ENCODE measurements at regions not wholly inside any gene's neighbourhood (a gene's known extent, or its start where the extent isn't known, plus 50 kb on each side); places are given as distances from the start of the nearest gene placed in this dataset.
"Not testable (repeated sequence)": the region's sequence is repeated elsewhere in the genome, so short reads cannot be mapped to it uniquely, and the experiment has no call there.

DNA sequence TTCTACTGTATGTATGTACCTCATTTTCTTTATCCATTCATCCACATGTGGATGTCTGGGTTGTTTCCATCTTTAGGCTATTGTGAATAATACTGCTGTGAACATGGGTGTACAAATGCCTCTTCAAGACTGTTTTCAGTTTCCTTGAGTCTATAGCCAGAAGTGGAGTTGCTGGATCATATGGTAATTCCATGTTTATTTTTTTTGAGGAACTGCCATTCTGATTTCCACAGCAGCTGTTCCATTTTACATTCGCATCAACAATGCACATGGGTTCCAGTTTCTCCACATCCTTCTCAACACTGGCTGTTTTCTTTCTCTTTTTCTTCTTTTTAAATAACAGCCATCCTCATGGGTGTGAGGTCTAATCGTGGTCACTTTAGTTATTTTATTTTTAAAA lies 69.9 kb upstream of the CTBP2 start:
- H3K27ac ChIP-seq (ENCODE audit: insufficient read depth in 1 of 2, low read depth in 1 of 2, low read length in 2 of 2, poor library complexity in 1 of 2, severe bottlenecking in 2 of 2) = no peak overlapping the region
- H3K4me1 ChIP-seq (ENCODE audit: control extremely low read depth in 1 of 4, control insufficient read depth in 4 of 4, insufficient read depth in 4 of 4, low read length in 3 of 4) = no peaks in the 10 kb centered on the region
- no peaks in the 10 kb centered on the region for H3K36me3 ChIP-seq (ENCODE audit: control insufficient read depth in 4 of 4, insufficient read depth in 4 of 4, low read length in 3 of 4)
- H3K27me3 ChIP-seq (replicated peaks in 2 of 5; ENCODE audit: control insufficient read depth in 4 of 5, insufficient read depth in 5 of 5, low read length in 4 of 5) = peaks cover 0 to 4% (median 0%) of the 10 kb centered on the region in 5 experiments
- CTCF ChIA-PET = no interaction called here
- DNase-seq = no peak
- 100% methylated on average over 1 of the region's 2 CpGs for WGBS (ENCODE audit: insufficient coverage)
- H3K9me3 ChIP-seq (ENCODE audit: control extremely low read depth in 1 of 5, control insufficient read depth in 4 of 5, insufficient read depth in 2 of 5, low read depth in 1 of 5, low read length in 4 of 5) = peaks cover 0 to 3% (median 0%) of the 10 kb centered on the region in 5 experiments
- H3K4me3 ChIP-seq (ENCODE audit: control insufficient read depth in 1 of 7, extremely low read depth in 1 of 7, insufficient read depth in 4 of 7, low read depth in 2 of 7, low read length in 6 of 7) = no peak overlapping the region
- POLR2A ChIA-PET = no interaction called here

DNA sequence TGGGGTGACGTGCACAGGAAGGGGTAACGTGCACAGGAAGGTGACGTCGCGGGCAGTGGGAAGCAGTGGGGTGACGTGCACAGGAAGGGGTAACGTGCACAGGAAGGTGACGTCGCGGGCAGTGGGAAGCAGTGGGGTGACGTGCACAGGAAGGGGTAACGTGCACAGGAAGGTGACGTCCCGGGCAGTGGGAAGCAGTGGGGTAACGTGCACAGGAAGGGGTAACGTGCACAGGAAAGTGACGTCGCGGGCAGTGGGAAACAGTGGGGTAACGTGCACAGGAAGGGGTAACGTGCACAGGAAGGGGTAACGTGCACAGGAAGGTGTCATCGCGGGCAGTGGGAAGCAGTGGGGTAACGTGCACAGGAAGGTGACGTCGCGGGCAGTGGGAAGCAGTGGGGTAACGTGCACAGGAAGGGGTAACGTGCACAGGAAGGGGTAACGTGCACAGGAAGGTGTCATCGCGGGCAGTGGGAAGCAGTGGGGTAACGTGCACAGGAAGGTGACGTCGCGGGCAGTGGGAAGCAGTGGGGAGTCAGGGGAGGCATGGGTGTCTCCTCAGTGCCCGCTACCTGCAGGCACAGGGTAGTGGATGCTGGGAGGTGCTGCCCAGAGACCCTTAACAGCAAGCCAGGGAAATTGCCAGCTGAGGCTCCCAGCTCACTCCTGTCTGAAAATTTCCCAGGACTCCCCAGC lies 68.0 kb upstream of the CTBP2 start:
- DNase-seq; POLR2A ChIA-PET; H3K27ac ChIP-seq (ENCODE audit: insufficient read depth in 1 of 2, low read depth in 1 of 2, low read length in 2 of 2, poor library complexity in 1 of 2, severe bottlenecking in 2 of 2); H3K27me3 ChIP-seq (replicated peaks in 2 of 5; ENCODE audit: control insufficient read depth in 4 of 5, insufficient read depth in 5 of 5, low read length in 4 of 5); H3K4me1 ChIP-seq (ENCODE audit: control extremely low read depth in 1 of 4, control insufficient read depth in 4 of 4, insufficient read depth in 4 of 4, low read length in 3 of 4); CTCF ChIA-PET; H3K9me3 ChIP-seq (ENCODE audit: control extremely low read depth in 1 of 5, control insufficient read depth in 4 of 5, insufficient read depth in 2 of 5, low read depth in 1 of 5, low read length in 4 of 5); H3K36me3 ChIP-seq (ENCODE audit: control insufficient read depth in 4 of 4, insufficient read depth in 4 of 4, low read length in 3 of 4); H3K4me3 ChIP-seq (ENCODE audit: control insufficient read depth in 1 of 7, extremely low read depth in 1 of 7, insufficient read depth in 4 of 7, low read depth in 2 of 7, low read length in 6 of 7): not testable (repeated sequence)
- 64% methylated on average over 9 of the region's 38 CpGs for WGBS (ENCODE audit: insufficient coverage)

DNA sequence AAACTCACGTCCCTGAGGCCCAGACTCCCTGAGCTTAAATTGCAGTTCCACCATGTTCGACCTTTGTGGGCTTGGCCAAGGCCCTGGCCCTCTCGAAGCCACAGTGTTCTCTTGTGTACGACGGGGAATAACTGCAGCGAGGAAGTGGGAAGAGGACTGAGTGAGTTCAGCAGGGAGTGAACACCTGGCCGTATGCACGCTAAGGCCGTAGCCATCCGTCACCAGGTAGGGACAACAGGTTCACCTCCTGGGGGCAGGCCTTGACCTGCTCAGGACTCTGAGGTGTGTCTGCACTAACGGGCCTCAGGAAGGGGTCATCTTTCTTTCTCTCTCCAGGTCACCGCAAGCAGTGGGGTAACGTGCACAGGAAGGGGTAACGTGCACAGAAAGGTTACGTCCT lies 67.2 kb upstream of the CTBP2 start:
- CTCF ChIA-PET = no interaction called here
- no peak overlapping the region for H3K27ac ChIP-seq (ENCODE audit: insufficient read depth in 1 of 2, low read depth in 1 of 2, low read length in 2 of 2, poor library complexity in 1 of 2, severe bottlenecking in 2 of 2)
- 99% methylated on average over 11 of the region's 15 CpGs for WGBS (ENCODE audit: insufficient coverage)

DNA sequence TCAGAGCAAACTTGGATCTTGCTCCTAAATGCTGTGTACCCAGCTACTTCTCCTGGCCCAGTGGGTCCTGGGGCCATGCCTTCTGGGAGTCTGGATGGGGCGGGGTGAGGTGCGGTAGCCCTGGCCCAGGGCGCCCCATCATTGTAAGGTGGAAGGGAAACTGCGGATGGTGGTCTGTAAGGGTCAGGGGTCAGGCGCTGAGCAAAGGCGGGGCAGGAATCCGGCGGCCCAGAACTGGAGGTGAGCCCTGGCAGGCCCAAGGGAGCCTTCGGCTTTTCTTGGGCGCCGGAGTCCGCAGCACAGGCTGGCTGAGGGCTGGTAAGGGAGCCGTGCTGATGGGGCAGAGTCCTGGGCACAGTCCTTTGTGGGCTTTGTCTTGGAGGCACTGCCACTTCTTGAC lies 66.5 kb upstream of the CTBP2 start:
- WGBS (ENCODE audit: insufficient coverage) = 100% methylated on average over 9 of the region's 13 CpGs
- ChIA-PET POLR2A (no interaction called here), CTCF (no interaction called here)
- no peaks in the 10 kb centered on the region for H3K36me3 ChIP-seq (ENCODE audit: control insufficient read depth in 4 of 4, insufficient read depth in 4 of 4, low read length in 3 of 4)
- no peaks in the 10 kb centered on the region for H3K4me1 ChIP-seq (ENCODE audit: control extremely low read depth in 1 of 4, control insufficient read depth in 4 of 4, insufficient read depth in 4 of 4, low read length in 3 of 4)
- peaks cover 0 to 4% (median 0%) of the 10 kb centered on the region in 5 experiments for H3K27me3 ChIP-seq (replicated peaks in 2 of 5; ENCODE audit: control insufficient read depth in 4 of 5, insufficient read depth in 5 of 5, low read length in 4 of 5)
- H3K4me3 ChIP-seq (ENCODE audit: control insufficient read depth in 1 of 7, extremely low read depth in 1 of 7, insufficient read depth in 4 of 7, low read depth in 2 of 7, low read length in 6 of 7) = no peak overlapping the region
- no peak overlapping the region for H3K27ac ChIP-seq (ENCODE audit: insufficient read depth in 1 of 2, low read depth in 1 of 2, low read length in 2 of 2, poor library complexity in 1 of 2, severe bottlenecking in 2 of 2)
- H3K9me3 ChIP-seq (ENCODE audit: control extremely low read depth in 1 of 5, control insufficient read depth in 4 of 5, insufficient read depth in 2 of 5, low read depth in 1 of 5, low read length in 4 of 5) = peaks cover 0 to 3% (median 0%) of the 10 kb centered on the region in 5 experiments
- no peak for DNase-seq

More for the DNA sequence above, 67.2 kb upstream of the CTBP2 start:
- DNase-seq = no peak
- POLR2A ChIA-PET = no interaction called here
- Histone ChIP-seq H3K36me3 (ENCODE audit: control insufficient read depth in 4 of 4, insufficient read depth in 4 of 4, low read length in 3 of 4) (no peaks in the 10 kb centered on the region), H3K4me1 (ENCODE audit: control extremely low read depth in 1 of 4, control insufficient read depth in 4 of 4, insufficient read depth in 4 of 4, low read length in 3 of 4) (no peaks in the 10 kb centered on the region), H3K27me3 (replicated peaks in 2 of 5; ENCODE audit: control insufficient read depth in 4 of 5, insufficient read depth in 5 of 5, low read length in 4 of 5) (peaks cover 0 to 4% (median 0%) of the 10 kb centered on the region in 5 experiments), H3K4me3 (ENCODE audit: control insufficient read depth in 1 of 7, extremely low read depth in 1 of 7, insufficient read depth in 4 of 7, low read depth in 2 of 7, low read length in 6 of 7) (no peak overlapping the region), H3K9me3 (ENCODE audit: control extremely low read depth in 1 of 5, control insufficient read depth in 4 of 5, insufficient read depth in 2 of 5, low read depth in 1 of 5, low read length in 4 of 5) (peaks cover 0 to 3% (median 0%) of the 10 kb centered on the region in 5 experiments)

DNA sequence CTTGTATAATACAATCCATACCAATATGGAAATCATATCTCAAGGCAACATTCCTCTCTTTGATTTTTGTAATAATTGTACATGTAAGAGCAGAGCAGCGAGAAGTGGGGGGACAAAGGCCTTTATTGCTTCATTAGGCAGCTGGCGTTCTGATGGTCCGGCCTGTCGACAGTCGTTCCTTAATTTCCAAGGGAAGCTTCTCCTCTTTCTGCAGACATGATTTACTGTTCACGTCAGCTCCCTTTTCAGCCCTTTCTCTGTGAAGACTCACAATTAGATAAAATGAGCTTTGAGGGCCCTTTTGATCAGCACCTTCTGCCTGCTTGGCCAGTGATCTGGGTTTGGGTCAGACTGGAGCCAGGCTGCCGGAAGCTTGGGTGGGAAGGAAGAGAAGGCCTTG lies 65.6 kb upstream of the CTBP2 start:
- H3K27ac ChIP-seq (ENCODE audit: insufficient read depth in 1 of 2, low read depth in 1 of 2, low read length in 2 of 2, poor library complexity in 1 of 2, severe bottlenecking in 2 of 2) = no peak overlapping the region
- peaks cover 0 to 3% (median 0%) of the 10 kb centered on the region in 5 experiments for H3K9me3 ChIP-seq (ENCODE audit: control extremely low read depth in 1 of 5, control insufficient read depth in 4 of 5, insufficient read depth in 2 of 5, low read depth in 1 of 5, low read length in 4 of 5)
- peaks cover 0 to 4% (median 0%) of the 10 kb centered on the region in 5 experiments for H3K27me3 ChIP-seq (replicated peaks in 2 of 5; ENCODE audit: control insufficient read depth in 4 of 5, insufficient read depth in 5 of 5, low read length in 4 of 5)
- no peak for DNase-seq
- no peaks in the 10 kb centered on the region for H3K4me1 ChIP-seq (ENCODE audit: control extremely low read depth in 1 of 4, control insufficient read depth in 4 of 4, insufficient read depth in 4 of 4, low read length in 3 of 4)
- no peak overlapping the region for H3K4me3 ChIP-seq (ENCODE audit: control insufficient read depth in 1 of 7, extremely low read depth in 1 of 7, insufficient read depth in 4 of 7, low read depth in 2 of 7, low read length in 6 of 7)
- 87% methylated on average over 7 of the region's 7 CpGs for WGBS (ENCODE audit: insufficient coverage)
- POLR2A ChIA-PET = no interaction called here
- no peaks in the 10 kb centered on the region for H3K36me3 ChIP-seq (ENCODE audit: control insufficient read depth in 4 of 4, insufficient read depth in 4 of 4, low read length in 3 of 4)
- CTCF ChIA-PET = no interaction called here

DNA sequence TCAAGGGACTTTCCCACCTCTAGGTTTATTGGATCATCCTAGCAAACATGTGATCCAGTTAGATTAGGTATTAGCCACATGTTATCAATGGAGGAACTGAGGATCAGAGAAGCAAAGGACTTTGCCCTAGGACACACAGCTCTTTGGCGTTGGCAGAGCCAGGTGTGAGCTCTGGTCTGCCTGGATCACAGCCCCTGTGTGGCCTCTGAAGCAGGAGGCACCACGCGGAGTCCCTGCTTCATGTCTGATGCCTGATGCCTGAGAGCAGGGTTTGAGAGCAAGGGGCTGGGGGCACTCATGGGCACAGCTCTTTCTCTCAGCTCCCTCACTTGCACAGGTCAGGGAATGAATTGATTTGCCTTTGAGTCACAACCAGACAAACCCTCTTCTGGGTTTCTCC lies 64.7 kb upstream of the CTBP2 start:
- Histone ChIP-seq H3K36me3 (ENCODE audit: control insufficient read depth in 4 of 4, insufficient read depth in 4 of 4, low read length in 3 of 4) (no peaks in the 10 kb centered on the region), H3K27ac (ENCODE audit: insufficient read depth in 1 of 2, low read depth in 1 of 2, low read length in 2 of 2, poor library complexity in 1 of 2, severe bottlenecking in 2 of 2) (no peak overlapping the region), H3K4me3 (ENCODE audit: control insufficient read depth in 1 of 7, extremely low read depth in 1 of 7, insufficient read depth in 4 of 7, low read depth in 2 of 7, low read length in 6 of 7) (no peak overlapping the region), H3K27me3 (replicated peaks in 2 of 5; ENCODE audit: control insufficient read depth in 4 of 5, insufficient read depth in 5 of 5, low read length in 4 of 5) (peaks cover 0 to 4% (median 0%) of the 10 kb centered on the region in 5 experiments), H3K4me1 (ENCODE audit: control extremely low read depth in 1 of 4, control insufficient read depth in 4 of 4, insufficient read depth in 4 of 4, low read length in 3 of 4) (no peaks in the 10 kb centered on the region), H3K9me3 (ENCODE audit: control extremely low read depth in 1 of 5, control insufficient read depth in 4 of 5, insufficient read depth in 2 of 5, low read depth in 1 of 5, low read length in 4 of 5) (peaks cover 0 to 3% (median 0%) of the 10 kb centered on the region in 5 experiments)
- no peak for DNase-seq
- ChIA-PET POLR2A (no interaction called here), CTCF (no interaction called here)
- WGBS (ENCODE audit: insufficient coverage) = 87% methylated on average over 3 of the region's 3 CpGs

DNA sequence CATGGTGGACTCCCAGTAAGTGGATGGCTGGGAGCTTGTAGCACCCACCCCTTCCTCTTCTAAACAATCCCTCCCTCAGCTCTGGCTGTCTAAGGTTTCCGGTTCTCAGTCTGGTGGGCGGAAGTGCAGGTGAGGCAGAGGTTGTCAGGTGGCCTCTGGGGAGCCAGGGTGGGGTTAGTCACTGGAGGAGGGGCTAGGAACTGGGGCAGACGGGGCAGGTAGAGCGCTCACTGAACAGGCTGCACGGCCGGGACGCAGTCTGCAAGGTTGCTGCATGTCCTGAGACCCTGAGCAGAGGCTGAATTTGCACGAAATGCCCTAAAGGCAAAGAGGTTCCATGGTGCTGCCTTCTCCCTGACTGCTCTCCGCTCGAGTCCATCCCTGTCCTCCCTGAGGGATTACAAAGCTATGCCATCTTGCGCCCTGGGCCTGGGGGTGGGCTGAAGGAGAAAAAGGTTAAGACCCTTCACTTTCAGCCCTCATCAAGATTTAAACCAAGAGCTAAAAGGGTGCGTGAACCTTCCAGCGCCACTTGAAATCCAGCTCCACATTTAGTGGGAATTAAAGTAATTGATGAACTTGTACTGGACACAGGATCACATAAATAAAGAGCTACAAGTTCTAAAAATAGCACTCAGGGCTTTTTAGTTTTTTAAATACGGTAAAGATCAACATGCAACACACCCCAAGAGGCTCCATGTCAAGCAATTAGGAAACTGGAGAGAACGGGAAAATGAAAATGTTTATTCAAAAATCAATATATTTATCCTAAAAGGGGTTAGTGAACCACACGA lies 62.3 kb upstream of the CTBP2 start:
- DNase-seq = no peak
- POLR2A ChIA-PET = no interaction called here
- 91% methylated on average over 9 of the region's 16 CpGs for WGBS (ENCODE audit: insufficient coverage)
- Histone ChIP-seq H3K27me3 (replicated peaks in 2 of 5; ENCODE audit: control insufficient read depth in 4 of 5, insufficient read depth in 5 of 5, low read length in 4 of 5) (peaks cover 0 to 5% (median 0%) of the 10 kb centered on the region in 5 experiments), H3K4me1 (ENCODE audit: control extremely low read depth in 1 of 4, control insufficient read depth in 4 of 4, insufficient read depth in 4 of 4, low read length in 3 of 4) (no peaks in the 10 kb centered on the region), H3K4me3 (ENCODE audit: control insufficient read depth in 1 of 7, extremely low read depth in 1 of 7, insufficient read depth in 4 of 7, low read depth in 2 of 7, low read length in 6 of 7) (no peak overlapping the region), H3K9me3 (ENCODE audit: control extremely low read depth in 1 of 5, control insufficient read depth in 4 of 5, insufficient read depth in 2 of 5, low read depth in 1 of 5, low read length in 4 of 5) (peaks cover 0 to 3% (median 0%) of the 10 kb centered on the region in 5 experiments), H3K36me3 (ENCODE audit: control insufficient read depth in 4 of 4, insufficient read depth in 4 of 4, low read length in 3 of 4) (no peaks in the 10 kb centered on the region), H3K27ac (ENCODE audit: insufficient read depth in 1 of 2, low read depth in 1 of 2, low read length in 2 of 2, poor library complexity in 1 of 2, severe bottlenecking in 2 of 2) (no peak overlapping the region)
- CTCF ChIA-PET = interaction anchor here (0.6 to 1.6 kb wide), 2 partner anchors 10 to 246 kb away, joined by 3 read pairs; no protein-coding TSS in a partner anchor

All from common myeloid progenitor, CD34-positive (primary cell).